SJSA1 (cell line): ENCODE measurements at regions not wholly inside any gene's neighbourhood (a gene's known extent, or its start where the extent isn't known, plus 50 kb on each side); places are given as distances from the start of the nearest gene placed in this dataset.
"Not testable (repeated sequence)": the region's sequence is repeated elsewhere in the genome, so short reads cannot be mapped to it uniquely, and the experiment has no call there.

Source experiments
- DNase-seq, 2 experiments: peaks; one replicate each; pipeline ENCODE4 v3.0.0-alpha.2; 2015 to 2020; ENCODE audit warnings: low spot score in 2 of 2, low read depth in 1 of 2
- H3K27ac ChIP-seq: fragments of 250-450 bp; sonication (Bioruptor Pico); 2 replicates; pipeline ENCODE4 v1.5.1; 2020; ENCODE audit warnings: mild to moderate bottlenecking, moderate library complexity
- H3K27me3 ChIP-seq: fragments of 250-450 bp; sonication (Bioruptor Pico); replicated peaks from 2 replicates; pipeline ENCODE4 v1.5.1; 2020; ENCODE audit warnings: mild to moderate bottlenecking, moderate library complexity
- H3K36me3 ChIP-seq: fragments of 250-450 bp; sonication (Bioruptor Pico); 2 replicates; pipeline ENCODE4 v1.5.1; 2020; ENCODE audit warnings: mild to moderate bottlenecking
- H3K4me1 ChIP-seq: fragments of 250-450 bp; sonication (Bioruptor Pico); replicated peaks from 2 replicates; pipeline ENCODE4 v1.6.1; 2021; ENCODE audit warnings: mild to moderate bottlenecking
- H3K4me3 ChIP-seq: fragments of 250-450 bp; sonication (Bioruptor Pico); 2 replicates; pipeline ENCODE4 v1.5.1; 2020; ENCODE audit warnings: mild to moderate bottlenecking
- H3K9me3 ChIP-seq: fragments of 250-450 bp; sonication (Bioruptor Pico); replicated peaks from 2 replicates; pipeline ENCODE4 v1.5.1; 2020; ENCODE audit warnings: mild to moderate bottlenecking

GRCh38 chr1:80349218-80349617, 1342.7 kb upstream of the ADGRL4 start:
- Histone ChIP-seq H3K27ac (no peak overlapping the region), H3K9me3 (no peaks in the 10 kb centered on the region), H3K36me3 (no peaks in the 10 kb centered on the region), H3K4me3 (no peak overlapping the region), H3K4me1 (no peaks in the 10 kb centered on the region), H3K27me3 (no peaks in the 10 kb centered on the region)
- no peak for DNase-seq

DNA sequence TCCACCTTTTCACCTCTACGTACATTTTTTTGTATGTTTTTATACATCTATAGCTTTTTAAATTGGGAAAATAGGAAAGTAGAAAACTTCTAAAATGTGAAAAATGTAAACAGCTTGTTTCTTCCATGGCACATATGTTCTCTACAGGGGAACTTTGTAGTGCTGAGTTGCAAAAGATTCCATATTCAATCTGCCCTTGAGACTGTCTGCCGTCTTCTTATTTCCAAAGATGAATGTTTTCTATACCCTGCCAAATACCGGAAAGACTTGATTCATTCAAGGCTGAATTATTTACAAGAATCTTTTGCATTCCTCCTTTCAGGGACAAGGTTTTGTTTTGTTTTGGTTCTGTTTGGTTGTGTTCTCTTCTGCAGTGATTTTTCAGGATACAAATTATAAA, 1334.5 kb upstream of the ADGRL4 start:
- H3K4me3 ChIP-seq, result no peak overlapping the region

DNA sequence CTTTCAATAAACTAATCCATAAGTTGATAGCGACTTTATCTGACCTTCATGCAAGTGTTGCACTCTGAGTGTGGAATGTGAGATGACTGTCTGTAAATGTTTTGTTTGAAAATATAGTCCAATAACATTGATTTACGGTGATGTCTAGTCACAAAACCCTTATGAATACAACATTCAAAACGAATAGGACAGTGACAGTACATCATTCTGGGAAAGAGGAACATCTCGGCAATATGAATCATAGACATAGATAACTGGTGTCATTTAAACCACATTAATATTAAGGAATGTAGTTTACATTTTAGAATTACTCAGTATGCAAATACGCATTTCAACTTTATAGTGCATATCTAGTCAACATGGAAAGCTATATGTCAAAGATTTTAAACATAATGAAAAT, 1311.6 kb upstream of the ADGRL4 start:
- Histone ChIP-seq H3K4me1 (no peaks in the 10 kb centered on the region), H3K9me3 (no peaks in the 10 kb centered on the region), H3K4me3 (no peak overlapping the region), H3K27me3 (no peaks in the 10 kb centered on the region), H3K36me3 (no peaks in the 10 kb centered on the region), H3K27ac (no peak overlapping the region)
- no peak for DNase-seq

More for the DNA sequence above, 1334.5 kb upstream of the ADGRL4 start:
- Histone ChIP-seq H3K4me1 (no peaks in the 10 kb centered on the region), H3K27ac (no peak overlapping the region), H3K36me3 (no peaks in the 10 kb centered on the region), H3K27me3 (no peaks in the 10 kb centered on the region), H3K9me3 (no peaks in the 10 kb centered on the region)
- DNase-seq, result no peak

DNA sequence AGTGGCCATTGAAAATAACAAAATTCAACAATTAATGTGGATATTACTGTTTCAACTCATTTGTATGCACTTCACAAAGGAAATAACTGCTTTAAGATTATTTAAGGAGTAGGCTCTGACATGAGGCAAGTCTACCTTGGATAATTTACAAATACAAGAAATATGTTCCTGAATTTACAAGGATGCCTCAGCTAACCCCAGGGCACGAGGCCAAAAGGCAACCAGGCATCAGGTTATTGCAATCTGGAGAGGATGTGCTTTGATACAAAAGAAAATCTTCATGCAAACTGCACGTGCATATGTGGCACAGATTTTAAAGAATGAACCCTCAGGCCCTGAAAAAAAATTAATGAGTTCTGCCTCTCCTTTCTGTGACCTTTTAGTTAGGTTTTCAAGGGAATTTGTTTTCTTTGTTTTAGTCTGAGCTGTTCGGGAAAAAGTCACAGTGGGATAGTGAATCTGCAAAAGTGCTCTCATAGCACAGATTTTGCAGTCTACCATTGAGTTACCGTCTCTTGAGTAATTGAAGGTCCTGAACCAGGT, 1304.2 kb upstream of the ADGRL4 start:
- Histone ChIP-seq H3K9me3 (no peaks in the 10 kb centered on the region), H3K4me1 (no peaks in the 10 kb centered on the region), H3K27ac (no peak overlapping the region), H3K4me3 (no peak overlapping the region), H3K36me3 (no peaks in the 10 kb centered on the region), H3K27me3 (no peaks in the 10 kb centered on the region)
- no peak for DNase-seq

DNA sequence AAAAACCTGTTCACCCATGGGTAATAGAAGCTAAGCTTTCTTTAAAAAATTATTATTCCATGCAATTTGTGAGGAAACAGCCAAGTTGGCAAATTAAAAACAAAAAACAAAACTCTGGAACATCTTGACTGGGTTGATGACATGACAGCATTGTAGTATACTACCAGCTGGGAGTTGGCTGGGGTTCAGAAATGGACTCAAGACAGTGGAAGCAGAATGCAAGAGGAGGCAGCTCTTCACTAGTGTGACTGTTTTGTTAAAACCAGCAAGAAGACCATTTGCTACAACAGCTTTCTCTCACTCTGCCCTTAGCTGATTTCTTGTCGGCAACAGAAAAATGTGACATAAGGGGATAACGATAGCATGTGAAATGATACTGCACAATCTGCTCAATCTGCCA, 1298.9 kb upstream of the ADGRL4 start:
- H3K4me3 ChIP-seq, result no peak overlapping the region
- no peaks in the 10 kb centered on the region for H3K27me3 ChIP-seq
- H3K9me3 ChIP-seq, result no peaks in the 10 kb centered on the region
- no peak for DNase-seq
- H3K4me1 ChIP-seq, result no peaks in the 10 kb centered on the region
- H3K36me3 ChIP-seq, result no peaks in the 10 kb centered on the region
- no peak overlapping the region for H3K27ac ChIP-seq

DNA sequence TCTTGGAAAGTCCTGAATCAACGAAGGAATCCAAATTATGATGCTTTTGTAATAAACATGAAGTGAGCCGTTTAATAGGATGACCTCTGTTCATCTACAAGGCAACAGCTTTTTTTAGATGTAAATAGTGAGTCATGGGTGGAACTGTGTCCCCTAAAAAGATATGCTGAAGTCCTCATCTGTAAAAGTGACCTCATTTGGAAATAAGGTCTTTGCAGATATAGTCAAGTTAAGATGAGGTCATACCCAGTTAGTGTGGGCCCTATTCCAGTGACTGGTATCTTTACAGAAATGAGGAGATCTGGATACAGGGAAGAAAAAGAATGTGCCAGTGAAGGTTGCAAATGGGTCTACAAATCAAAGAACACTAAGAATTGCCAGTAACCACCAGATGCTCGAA, 1287.3 kb upstream of the ADGRL4 start:
- Histone ChIP-seq H3K9me3 (no peaks in the 10 kb centered on the region; the same call in 1 of the 2 replicates), H3K36me3 (no peaks in the 10 kb centered on the region), H3K4me3 (no peak overlapping the region), H3K4me1 (no peaks in the 10 kb centered on the region), H3K27me3 (no peaks in the 10 kb centered on the region), H3K27ac (no peak overlapping the region)
- no peak for DNase-seq

DNA sequence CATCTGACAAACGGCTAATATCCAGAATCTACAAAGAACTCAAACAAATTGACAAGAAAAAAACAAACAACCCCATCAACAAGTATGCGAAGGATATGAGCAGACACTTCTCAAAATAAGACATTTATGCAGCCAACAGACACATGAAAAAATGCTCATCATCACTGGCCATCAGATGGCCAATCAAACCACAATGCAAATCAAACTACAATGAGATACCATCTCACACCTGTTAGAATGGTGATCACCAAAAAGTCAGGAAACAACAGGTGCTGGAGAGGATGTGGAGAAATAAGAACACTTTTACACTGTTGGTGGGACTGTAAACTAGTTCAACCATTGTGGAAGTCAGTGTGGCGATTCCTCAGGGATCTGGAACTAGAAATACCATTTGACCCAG, 1282.2 kb upstream of the ADGRL4 start:
- not testable (repeated sequence) for H3K27me3 ChIP-seq, H3K4me1 ChIP-seq, DNase-seq, H3K36me3 ChIP-seq, H3K27ac ChIP-seq, H3K9me3 ChIP-seq, H3K4me3 ChIP-seq

GRCh38 chr1:80282536-80282935, 1276.0 kb upstream of the ADGRL4 start:
- H3K27ac ChIP-seq, result no peak overlapping the region
- no peaks in the 10 kb centered on the region for H3K36me3 ChIP-seq
- H3K4me3 ChIP-seq, result no peak overlapping the region
- no peaks in the 10 kb centered on the region for H3K4me1 ChIP-seq
- DNase-seq, result no peak
- H3K27me3 ChIP-seq, result no peaks in the 10 kb centered on the region
- H3K9me3 ChIP-seq, result no peaks in the 10 kb centered on the region; the same call in 1 of the 2 replicates

GRCh38 chr1:80278936-80279335, 1272.4 kb upstream of the ADGRL4 start:
- no peaks in the 10 kb centered on the region; the same call in 1 of the 2 replicates for H3K9me3 ChIP-seq
- DNase-seq, result no peak
- H3K27ac ChIP-seq, result no peak overlapping the region
- no peaks in the 10 kb centered on the region for H3K36me3 ChIP-seq
- no peaks in the 10 kb centered on the region for H3K4me1 ChIP-seq
- H3K27me3 ChIP-seq, result no peaks in the 10 kb centered on the region
- H3K4me3 ChIP-seq, result no peak overlapping the region

DNA sequence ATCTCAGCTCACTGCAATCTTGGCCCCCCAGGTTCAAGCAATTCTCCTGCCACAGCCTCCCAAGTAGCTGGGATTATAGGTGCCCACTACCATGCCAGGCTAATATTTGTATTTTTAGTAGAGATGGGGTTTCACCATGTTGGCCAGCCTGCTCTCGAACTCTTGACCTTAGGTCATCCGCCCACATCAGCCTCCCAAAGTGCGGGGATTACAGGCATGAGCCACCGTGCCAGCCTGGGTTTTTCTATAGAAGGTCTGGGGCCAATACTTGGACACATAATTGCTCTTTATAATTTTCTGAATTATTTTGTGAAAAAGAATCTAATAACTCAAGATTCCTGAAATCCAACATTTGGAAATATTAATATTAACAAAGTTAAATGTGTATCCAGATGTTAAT, 1267.7 kb upstream of the ADGRL4 start:
- DNase-seq, result no peak
- H3K4me1 ChIP-seq, result no peaks in the 10 kb centered on the region
- H3K36me3 ChIP-seq, result no peaks in the 10 kb centered on the region
- no peak overlapping the region for H3K4me3 ChIP-seq
- no peaks in the 10 kb centered on the region for H3K27me3 ChIP-seq
- no peaks in the 10 kb centered on the region for H3K9me3 ChIP-seq
- H3K27ac ChIP-seq, result no peak overlapping the region

GRCh38 chr1:80272495-80272894, 1266.0 kb upstream of the ADGRL4 start:
- H3K9me3 ChIP-seq, result no peaks in the 10 kb centered on the region
- H3K4me1 ChIP-seq, result no peaks in the 10 kb centered on the region

DNA sequence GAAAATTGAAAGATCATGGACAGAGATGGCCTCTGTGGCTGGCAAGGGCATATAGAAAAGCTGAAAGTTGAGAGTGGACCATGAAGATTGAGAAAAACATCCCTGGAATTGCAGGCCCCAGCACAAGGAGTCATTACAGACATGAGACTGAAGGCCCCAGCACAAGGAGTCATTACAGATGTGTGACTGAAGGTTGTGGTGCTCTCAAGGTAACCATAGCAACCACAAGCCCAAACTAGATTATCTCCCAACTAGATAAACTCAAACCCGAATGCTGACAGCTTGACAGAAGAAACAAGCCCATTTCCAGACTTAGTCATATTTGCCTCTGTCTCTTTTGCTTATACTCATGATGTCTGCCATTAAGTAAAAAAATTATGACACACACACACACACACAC, 1252.1 kb upstream of the ADGRL4 start:
- no peaks in the 10 kb centered on the region for H3K27me3 ChIP-seq
- no peak overlapping the region for H3K4me3 ChIP-seq
- H3K27ac ChIP-seq, result no peak overlapping the region
- H3K4me1 ChIP-seq, result no peaks in the 10 kb centered on the region
- DNase-seq, result no peak
- no peaks in the 10 kb centered on the region for H3K36me3 ChIP-seq
- H3K9me3 ChIP-seq, result peaks cover 6% of the 10 kb centered on the region; the same call in 1 of the 2 replicates

More at GRCh38 chr1:80272495-80272894, 1266.0 kb upstream of the ADGRL4 start:
- Histone ChIP-seq H3K36me3 (no peaks in the 10 kb centered on the region), H3K27ac (no peak overlapping the region), H3K4me3 (no peak overlapping the region), H3K27me3 (no peaks in the 10 kb centered on the region)
- no peak for DNase-seq

DNA sequence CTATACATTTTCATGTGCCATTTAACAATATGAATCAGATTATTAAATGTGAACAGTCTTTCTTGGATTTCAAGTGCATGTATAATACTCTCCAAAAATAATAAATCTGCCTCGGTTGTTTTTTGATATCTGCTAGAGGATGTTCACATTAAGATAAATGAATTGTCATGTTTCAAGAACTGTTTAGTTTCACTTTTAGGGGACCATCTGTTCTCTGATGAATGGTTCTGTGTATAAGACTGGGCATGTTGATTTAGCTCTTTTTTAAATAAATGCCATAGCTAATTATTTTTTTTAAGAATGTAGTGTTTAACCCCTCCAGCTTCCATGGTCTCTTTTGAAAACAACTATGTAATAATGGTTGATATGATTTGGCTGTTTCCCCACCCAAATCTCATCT, 1245.1 kb upstream of the ADGRL4 start:
- H3K27me3 ChIP-seq, result no peaks in the 10 kb centered on the region
- H3K9me3 ChIP-seq, result 0 out of 2 replicates have a peak, but pooled peaks cover 3% of the 10 kb centered on the region
- no peaks in the 10 kb centered on the region for H3K36me3 ChIP-seq
- H3K4me1 ChIP-seq, result no peaks in the 10 kb centered on the region
- DNase-seq, result no peak
- H3K27ac ChIP-seq, result no peak overlapping the region
- no peak overlapping the region for H3K4me3 ChIP-seq

- no peaks in the 10 kb centered on the region for H3K36me3 ChIP-seq
- DNase-seq, result no peak
- no peak overlapping the region for H3K27ac ChIP-seq
- no peaks in the 10 kb centered on the region for H3K4me1 ChIP-seq
- no peak overlapping the region for H3K4me3 ChIP-seq
- H3K9me3 ChIP-seq, result 0 out of 2 replicates have a peak, but pooled peaks cover 3% of the 10 kb centered on the region
- no peaks in the 10 kb centered on the region for H3K27me3 ChIP-seq
Measured at GRCh38 chr1:80251171-80251570, 1244.6 kb upstream of the ADGRL4 start.

- DNase-seq, result no peak
- no peak overlapping the region for H3K27ac ChIP-seq
- H3K4me3 ChIP-seq, result no peak overlapping the region
- no peaks in the 10 kb centered on the region for H3K36me3 ChIP-seq
- H3K9me3 ChIP-seq, result 0 out of 2 replicates have a peak, but pooled peaks cover 3% of the 10 kb centered on the region
- H3K27me3 ChIP-seq, result no peaks in the 10 kb centered on the region
- no peaks in the 10 kb centered on the region for H3K4me1 ChIP-seq
Measured at GRCh38 chr1:80250573-80251168, 1244.1 kb upstream of the ADGRL4 start.
